ENCODE measurements at regions not wholly inside any gene's neighbourhood (a gene's known extent, or its start where the extent isn't known, plus 50 kb on each side); places are given as distances from the start of the nearest gene placed in this dataset.

- TF ChIP-seq CTCF (IDR thresholded peaks at IDR 0.05 in 8 of 11, conservative IDR thresholded peaks at IDR 0.05 in 3 of 11) (no peak), POLR2A (IDR thresholded peaks at IDR 0.05) (no peak)
These were observed 882.7 kb downstream of the BRD1 start for GRCh38 chr22:48944751-48945620.

Measured in spleen (tissue), 7 donors.